HG03469 (cell line): ENCODE measurements at regions not wholly inside any gene's neighbourhood (a gene's known extent, or its start where the extent isn't known, plus 50 kb on each side); places are given as distances from the start of the nearest gene placed in this dataset.
"Not testable (repeated sequence)": the region's sequence is repeated elsewhere in the genome, so short reads cannot be mapped to it uniquely, and the experiment has no call there.

Experiments used
- ATAC-seq: cut with Tn5 transposase; IDR thresholded peaks from one replicate; pipeline ENCODE4 v1.9.1; 2021; ENCODE audit warnings: mild to moderate bottlenecking, moderate library complexity, moderate number of reproducible peaks; ENCODE audit not compliant: unreplicated experiment

DNA sequence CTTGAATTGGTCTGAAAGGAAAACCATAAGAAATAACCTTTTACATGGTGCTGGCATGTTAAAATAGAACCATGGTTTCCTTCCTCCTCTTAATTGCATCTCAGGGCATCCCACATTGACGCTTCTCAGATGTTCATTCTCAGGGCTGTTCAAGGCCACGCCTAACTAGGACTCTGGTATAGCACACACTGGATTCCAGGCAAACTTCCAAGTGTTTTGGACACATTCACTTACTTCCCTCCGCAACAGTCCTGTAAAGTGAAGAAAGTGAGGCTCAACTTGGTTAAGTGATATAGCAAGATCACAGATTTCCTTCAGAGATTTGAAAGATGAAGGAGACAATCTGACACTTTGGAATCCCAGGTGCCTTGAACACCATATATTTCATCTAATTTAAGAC is 244.8 kb downstream of the DUSP10 start:
- no peak for ATAC-seq

DNA sequence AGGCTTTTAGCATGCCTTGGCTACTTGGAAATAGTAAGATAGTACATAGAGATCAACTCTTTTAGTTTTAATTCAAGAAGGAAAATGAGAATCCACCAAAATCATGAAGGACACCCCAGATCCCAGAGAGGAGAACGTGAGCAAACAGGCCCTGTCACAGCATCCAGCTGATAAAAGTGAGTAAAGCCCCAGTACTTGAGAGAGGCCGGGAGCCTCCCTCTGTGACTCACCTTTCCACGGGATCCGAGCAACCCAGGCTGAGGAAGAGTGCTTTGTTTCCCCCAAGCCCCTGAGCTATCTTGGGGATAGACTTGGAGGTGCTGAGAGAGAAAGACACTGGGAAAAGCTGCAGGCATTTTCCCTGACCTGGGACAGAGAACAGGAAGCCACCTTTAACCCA is 238.6 kb downstream of the DUSP10 start:
- ATAC-seq: no peak

DNA sequence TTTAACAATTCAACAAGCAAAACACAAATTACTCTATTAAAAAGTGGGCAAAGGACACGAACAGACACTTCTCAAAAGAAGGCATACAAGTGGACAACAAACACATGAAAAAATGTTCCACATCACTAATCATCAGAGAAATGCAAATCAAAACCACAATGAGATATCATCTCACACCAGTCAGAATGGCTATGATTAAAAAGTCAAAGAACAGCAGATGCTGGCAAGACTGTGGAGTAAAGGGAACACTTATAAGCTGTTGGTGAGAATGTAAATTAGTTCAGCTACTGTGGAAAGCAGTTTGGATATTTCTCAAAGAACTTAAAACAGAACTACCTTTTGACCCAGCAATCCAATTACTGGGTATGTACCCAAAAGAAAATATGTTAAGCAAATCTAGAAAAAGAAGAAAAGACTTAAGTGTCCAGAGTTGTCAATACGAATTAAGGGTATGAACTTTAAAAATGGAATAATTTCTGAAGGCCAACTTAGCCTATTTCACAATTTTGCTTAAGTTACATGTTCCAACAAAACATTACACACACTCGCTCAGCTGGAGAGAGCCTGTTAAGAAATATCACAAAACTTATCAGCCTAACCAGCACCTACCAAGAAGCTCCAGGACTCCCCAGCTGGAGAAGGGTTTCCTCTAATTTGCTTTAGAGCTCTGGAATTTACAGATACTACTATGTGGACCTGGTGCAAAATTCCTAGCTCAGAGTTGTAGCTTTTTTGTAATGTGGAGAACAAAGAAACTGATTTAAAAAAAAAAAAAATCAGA is 232.1 kb downstream of the DUSP10 start:
- ATAC-seq: no peak

DNA sequence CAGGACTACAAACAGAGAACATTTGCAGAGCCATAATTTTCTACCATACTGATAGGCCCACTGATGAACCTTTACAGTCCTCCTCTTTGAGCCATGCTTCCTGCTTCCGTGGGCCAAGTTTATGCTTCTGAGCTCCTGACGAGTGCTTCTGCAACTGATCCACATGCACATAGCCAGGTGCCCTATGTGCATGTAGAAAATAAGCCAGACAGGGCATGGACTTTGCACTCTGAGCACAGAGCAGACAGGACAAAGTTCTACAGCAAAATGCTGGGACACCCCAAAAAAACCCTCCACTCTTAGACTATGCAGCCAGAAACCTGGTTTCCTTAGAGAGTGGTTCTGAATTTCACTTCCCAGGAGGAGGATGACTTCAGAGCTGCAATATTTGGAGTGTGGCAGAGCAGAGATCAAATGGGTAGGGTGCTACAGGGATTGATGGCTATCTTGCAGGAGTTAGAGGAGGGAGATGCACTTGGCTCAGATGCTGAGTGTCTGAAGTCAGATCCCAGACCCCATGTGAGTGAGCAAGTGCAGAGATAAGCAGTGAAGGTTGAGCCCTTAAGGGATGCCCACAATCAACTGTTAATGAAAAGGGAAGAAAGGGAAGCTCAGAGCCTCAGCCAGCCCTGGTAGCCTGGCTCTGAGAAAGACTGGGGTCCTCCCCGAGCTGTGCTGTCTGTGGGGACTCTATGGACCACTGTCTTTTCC is 230.9 kb downstream of the DUSP10 start:
- ATAC-seq: no peak

DNA sequence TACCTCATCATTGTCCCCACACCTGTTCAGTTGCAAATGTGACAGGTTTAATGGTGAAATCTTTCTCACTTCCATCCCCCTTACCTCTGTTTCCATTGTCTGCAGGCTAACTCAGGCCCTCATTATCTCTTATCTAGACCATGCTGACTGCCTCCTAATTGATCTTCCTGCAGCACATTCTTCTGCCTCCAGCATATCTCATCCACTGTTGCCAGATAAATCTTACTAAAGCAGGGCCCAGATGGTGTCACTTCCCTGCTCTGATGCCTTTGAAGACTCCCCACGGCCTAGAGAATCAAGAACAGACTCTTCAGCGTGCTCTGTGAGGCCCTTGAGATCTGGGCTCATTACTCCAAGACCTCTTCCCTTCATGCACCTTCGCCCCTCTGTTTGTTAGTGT is 230.1 kb downstream of the DUSP10 start:
- ATAC-seq: no peak

DNA sequence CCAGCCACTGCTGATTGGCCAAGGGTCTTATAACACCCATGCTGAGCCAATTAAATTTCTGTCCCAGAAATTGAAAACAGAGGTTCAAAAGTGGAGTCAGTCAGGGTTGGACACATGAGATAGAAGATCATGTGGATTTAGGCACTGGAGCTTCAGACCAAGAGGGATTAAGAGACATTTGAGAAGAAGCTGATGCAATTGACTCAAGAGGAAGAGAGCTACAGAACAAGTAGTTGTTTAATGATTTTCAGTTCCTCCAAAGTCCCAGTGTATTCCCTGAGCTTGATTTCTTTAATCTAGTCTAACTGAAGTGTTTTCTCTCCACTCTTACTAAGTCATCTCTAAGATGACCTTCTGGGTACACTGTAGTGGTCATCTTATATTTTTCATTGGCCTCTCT is 227.1 kb downstream of the DUSP10 start:
- no peak for ATAC-seq

DNA sequence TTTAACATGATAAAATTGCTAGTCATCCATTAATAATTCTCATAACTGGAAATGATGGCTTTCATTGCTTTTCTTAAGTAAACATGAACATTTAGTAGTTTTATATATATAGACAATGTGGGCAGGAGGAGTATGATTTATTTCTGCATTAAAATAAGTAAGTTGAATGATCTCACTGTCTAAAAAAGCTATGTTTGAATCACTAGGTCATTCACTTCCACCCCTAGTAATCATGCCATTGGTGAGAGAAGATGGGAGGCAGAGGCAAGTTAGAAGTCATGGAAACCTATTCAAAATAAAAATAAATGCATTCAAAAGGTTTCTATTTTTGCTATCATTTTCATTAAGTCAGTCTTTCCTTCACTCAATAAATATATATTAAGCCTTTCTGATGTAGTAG is 226.4 kb downstream of the DUSP10 start:
- no peak for ATAC-seq

DNA sequence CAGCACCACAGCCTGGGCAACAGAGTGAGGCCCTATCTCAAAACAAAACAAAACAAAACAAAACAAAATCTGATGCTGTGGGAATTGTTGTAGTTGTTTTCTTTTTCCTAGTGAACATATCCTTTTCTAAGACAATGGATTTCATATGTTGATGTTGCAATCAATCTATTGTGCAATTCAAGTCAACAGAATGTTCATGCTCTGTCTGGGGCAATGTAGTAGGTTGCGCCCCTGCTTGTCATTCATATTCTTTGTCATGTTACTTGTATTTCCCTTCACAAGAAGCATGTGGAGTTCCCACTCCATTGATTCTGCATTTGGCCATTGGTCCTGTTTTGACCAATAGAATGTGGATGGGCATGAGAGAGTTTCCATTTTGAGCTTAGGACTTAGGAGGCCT is 223.9 kb downstream of the DUSP10 start:
- no peak for ATAC-seq

DNA sequence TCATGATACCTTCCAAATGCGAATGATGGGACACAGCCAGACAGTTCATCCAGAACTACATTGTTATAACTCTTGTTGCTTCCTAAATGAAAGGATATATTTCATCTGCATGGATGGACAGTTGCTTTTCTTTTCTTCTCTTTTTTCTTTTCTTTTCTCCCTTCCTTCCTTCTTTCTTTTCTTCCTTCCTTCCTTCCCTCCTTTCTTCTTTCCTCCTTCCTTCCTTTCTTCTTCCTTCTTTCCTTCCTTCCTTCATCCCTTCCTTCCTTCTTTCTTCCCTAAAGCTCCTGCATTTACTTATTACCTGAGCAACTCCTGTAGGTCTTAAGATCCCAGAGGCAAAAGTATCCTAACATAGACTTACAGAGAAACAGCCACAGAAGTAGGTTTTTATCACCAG is 221.6 kb downstream of the DUSP10 start:
- no peak for ATAC-seq

DNA sequence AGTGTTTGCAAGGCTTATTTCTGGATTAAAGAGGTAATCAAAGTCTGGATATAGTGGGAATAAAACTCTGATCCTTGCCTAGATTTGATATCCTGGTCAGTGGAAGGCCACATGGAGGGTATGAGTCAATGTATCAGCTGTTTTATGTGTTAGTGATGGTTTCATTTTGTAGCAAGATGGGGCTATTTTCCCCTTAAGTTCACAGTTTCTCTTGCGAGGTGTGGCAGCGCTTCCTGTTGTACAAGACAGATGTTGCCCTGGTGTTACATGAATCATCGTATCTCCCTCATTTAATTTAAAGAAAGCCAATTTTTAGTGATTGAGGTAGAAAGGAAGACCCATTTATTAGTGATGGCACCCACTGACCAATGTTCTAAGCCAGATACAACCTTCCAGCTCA is 220.2 kb downstream of the DUSP10 start:
- ATAC-seq: no peak

DNA sequence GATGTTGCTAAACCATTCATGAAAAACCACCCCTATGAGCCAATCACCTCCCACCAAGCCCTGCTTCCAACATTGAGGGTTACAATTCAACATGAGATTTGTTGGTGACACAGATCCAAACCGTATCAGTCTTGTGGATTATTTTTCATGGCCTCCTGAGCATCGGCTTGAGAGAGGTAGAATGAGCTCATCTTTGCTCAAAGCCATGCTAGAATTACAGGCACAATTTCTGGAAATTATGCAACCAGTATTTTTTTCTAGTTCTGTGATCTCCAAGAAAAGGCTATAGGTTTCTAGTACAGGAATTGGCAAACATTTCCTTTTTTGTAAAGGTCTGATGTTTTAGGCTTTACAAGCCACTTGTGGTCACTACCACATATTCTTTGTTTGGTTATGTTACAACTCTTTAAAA is 219.4 kb downstream of the DUSP10 start:
- ATAC-seq: no peak

DNA sequence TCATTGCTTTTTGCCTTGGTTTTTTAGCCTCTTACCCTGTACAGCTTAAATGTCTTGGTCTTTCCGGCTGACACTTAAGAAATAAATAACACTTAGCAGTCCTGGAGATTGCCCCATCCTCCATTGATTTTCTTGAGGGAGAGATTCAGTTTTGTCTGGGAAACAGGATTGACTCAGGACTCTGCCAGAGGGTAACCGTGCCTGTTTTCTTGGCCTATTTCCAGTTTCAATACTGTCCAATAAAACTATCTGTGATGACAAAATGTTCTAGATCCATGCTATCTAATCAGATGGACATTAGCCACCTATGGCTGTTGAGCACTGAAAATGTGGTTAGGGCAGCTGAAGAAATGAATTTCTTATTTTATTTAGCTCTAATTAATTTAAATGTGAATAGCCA is 216.1 kb downstream of the DUSP10 start:
- ATAC-seq: no peak

DNA sequence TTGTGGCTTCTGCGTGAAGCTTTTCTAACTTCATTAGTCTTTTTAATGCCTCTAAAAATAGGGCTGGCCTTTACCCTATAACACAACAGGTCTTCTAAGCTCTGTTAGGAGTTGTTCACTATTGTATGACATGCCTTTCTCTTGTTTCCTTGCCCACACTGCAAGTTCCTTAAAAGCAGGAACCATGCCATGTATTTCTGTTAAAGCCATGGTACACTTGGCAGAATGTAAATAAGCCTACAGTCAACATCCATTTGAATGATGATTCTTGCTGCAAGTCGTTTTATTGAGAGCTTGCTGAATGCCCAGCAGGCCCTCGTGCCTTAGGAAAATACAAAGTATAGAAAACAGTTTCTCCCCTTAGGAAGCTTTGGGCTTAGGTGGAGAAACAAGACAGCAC is 214.6 kb downstream of the DUSP10 start:
- no peak for ATAC-seq

DNA sequence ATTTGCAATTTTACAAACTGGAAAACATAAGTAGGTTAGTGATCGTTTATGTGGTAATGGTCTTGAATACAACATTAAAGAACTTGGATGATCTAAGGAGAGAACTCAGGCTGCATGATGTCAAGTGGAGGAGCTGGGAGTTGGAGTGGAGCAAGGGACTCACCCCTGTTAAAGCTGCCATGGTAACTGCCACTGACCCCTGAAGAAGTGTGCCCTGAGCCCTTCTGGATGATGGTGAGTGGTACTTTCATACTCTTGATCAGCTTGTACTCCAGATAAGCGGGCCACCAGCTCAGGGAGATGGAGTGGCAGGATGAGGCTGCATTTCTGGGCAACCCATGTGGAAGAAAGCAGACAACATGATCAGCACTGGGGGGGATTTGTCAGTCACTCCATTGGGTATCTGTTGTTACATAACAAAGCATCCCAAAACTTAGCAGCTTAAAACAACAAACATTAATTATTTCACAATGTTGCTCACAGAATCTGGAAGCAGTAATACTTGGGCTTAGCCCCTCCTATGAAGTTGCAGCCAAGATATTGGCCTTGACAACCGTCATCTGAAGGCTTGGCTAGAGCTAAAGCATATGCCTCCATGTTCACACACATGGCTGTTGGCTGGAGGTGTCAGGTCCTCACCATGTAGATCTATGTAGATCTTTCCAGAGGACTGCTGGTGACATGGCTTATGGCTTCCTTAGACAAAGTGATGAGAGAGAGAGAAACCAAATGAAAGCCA is 213.8 kb downstream of the DUSP10 start:
- ATAC-seq: no peak

DNA sequence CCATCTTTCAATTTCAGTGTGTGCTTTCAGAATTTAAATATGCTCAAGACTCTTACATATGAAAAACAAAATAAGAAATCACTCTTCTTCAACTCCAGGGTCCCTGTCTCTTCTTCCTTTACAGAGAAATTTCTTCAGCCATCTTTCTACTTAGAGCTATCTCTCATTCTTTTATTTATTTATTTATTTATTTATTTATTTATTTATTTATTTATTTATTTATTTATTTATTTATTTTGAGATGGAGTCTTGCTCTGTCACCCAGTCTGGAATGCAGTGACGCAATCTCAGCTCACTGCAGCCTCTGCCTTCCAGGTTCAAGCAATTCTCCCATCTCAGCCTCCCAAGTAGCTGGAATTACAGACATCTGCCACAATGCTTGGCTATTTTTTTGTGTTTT is 211.7 kb downstream of the DUSP10 start:
- not testable (repeated sequence) for ATAC-seq

DNA sequence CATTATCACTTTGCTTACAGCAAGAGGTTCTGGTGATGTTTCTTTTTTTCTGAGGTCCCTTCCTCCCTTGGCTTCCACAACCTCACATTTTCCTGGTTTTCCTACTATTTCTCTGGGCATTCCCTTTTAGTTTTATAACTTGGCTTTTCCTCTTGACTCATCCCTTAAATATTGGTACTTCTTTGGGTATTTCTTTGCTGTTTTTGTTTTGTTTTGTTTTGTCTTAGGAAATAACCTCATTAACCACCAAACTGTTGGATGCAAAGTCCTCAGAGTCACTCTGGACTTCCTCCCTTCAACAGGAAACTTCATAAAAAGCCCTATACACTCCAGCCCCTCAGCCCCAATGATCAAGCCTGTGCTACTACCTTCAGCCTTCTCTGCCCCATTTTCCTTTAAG is 211.1 kb downstream of the DUSP10 start:
- ATAC-seq: no peak

DNA sequence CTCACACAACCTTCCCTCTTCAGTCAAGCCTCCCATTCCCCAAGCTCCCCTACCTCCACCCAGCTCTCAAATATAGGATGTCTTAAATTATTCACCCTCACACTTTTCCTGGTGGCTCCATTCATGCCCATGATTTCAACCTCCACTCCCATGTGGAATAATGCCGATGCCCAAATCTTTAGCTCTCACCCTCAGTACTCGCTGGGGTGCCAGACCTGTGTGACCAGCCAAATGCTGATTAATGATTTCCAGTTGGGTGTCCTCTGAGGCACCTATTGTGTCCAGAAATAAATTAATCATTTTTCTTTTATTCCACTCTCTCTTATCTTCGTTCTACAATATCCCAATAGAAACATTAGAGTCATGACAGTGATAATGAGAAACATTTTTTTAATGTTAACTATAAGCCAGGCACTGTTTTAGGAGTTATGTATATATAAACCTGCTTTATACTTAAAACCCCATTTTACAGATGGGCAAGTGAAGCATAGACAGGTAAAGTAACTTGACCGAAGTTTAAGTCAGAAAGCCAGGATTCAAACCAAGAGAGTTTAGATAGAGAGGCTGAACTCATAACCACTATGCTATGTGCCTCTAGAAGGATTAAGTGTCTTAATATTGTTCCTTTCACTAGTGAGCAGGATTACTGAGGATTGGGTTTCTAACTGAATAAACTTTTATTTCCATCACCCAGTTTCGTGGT is 209.7 kb downstream of the DUSP10 start:
- no peak for ATAC-seq

DNA sequence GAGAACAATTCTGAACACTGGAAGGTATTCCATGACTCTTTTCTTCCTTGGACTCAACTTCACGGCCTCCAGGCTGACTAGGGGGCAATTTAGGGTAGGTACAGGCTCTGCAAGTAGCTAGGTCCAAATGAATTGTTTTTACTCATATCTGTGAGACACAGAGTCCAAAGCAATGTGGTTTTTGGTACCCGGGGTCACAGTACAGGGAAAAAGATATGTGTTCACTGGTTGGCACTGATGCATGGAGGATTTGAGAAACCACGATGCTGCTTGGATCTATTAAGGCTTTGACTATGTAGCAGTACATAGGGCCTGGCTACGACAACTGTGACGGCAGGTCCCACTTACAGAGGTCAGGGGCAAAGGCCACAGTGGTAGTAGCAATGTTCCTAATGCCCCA is 200.6 kb downstream of the DUSP10 start:
- no peak for ATAC-seq

DNA sequence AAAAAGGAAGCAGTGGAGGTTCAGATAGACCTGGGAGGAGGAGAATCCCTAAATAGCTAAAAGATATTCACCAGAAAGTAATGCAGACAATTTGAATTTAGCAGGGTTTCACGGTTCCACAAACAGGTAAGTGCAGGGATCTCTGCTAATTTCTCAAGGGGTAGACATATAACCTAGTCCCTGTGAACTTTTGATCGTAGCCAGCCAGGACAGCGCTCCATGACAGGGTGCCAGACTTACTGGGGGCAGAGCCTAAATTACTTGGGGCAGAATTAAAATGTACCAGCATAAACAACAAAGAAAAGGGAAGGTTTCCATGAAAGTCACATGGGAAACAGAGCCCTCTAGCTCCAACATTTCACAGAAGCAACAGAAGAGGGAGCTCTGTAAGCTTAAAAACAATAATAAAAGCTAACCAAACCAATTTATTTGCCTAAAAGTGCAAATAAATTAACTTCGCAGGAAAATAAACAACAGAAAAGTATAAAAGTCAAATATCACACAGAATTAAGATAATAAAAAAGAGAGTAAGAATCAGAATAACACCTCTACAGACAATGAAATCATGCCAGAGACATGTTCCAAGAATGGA is 198.3 kb downstream of the DUSP10 start:
- no peak for ATAC-seq

DNA sequence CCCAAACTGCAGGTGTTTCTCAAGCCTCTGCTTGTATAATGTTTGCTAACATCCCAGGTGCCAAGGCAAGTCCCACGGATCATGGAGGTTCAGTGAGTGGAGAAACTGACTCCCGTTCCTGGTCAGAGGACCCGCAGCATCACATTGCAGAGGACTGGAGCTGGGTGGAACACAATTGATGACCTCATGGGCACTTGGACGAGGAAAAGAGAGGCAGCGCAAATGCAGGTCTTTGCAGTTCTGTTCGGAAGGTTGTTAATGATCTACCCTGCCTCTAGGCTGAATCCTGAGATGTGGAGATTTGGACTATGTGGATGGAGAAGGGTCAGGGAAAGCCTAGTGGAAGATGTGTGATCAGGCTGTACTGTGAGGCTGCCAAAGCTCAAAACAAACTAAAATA is 192.9 kb downstream of the DUSP10 start:
- no peak for ATAC-seq

DNA sequence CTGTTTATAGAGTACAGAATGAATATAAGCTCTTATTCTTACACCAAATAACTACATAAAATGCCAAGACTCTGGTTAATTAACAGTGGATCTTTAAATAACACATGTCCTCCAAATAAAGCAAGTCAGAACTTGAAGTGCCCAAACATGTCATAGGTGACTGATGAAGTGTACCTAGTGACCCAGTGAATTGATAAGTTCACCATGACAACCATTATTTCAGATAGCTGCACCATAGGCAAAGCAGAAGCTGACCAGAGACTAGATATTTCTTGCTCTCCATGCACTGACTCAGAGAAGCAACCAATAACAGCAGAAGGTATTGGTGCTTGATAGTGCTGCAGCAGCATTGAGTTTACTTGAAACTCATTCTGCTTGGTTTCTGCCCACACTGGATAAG is 192.1 kb downstream of the DUSP10 start:
- ATAC-seq: no peak
